C4-2B (cell line): ENCODE measurements at regions not wholly inside any gene's neighbourhood (a gene's known extent, or its start where the extent isn't known, plus 50 kb on each side); places are given as distances from the start of the nearest gene placed in this dataset.

ENCODE experiments used
- CTCF ChIP-seq: fragments of 450-650 bp; conservative IDR thresholded peaks from 2 replicates; pipeline ENCODE4 v1.5.1; 2017; ENCODE audit warnings: mild to moderate bottlenecking
- ZFX ChIP-seq: fragments of 450-650 bp; IDR thresholded peaks from 2 replicates; pipeline ENCODE4 v1.6.1; 2017

GRCh38 chr15:46815765-46816164 lies 901.5 kb upstream of the SEMA6D start:
- no peak for TF ChIP-seq CTCF
- no peak for TF ChIP-seq ZFX
